ENCODE measurements at regions not wholly inside any gene's neighbourhood (a gene's known extent, or its start where the extent isn't known, plus 50 kb on each side); places are given as distances from the start of the nearest gene placed in this dataset.
"Not testable (repeated sequence)": the region's sequence is repeated elsewhere in the genome, so short reads cannot be mapped to it uniquely, and the experiment has no call there.

DNA sequence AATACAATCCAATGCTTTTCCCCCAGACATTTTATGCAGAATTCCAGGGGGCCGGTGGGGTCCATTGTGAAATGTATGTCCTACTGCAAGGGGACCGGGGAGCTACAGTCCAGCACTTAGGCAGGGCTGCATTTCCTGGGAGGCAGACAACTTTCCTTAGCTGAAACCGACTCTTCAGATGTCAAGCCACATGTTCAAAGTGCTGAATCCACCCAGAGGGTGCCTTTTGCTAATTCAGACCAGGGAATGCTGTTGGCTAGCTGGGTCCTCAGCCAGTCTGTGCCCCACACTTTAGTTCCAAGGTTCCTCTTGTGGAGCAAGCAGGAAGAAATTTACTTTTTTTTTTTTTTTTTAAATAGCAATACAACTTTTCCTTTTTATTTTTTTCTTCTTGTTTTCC, 219.5 kb upstream of the LRTM1 start:
- no peak for DNase-seq

DNA sequence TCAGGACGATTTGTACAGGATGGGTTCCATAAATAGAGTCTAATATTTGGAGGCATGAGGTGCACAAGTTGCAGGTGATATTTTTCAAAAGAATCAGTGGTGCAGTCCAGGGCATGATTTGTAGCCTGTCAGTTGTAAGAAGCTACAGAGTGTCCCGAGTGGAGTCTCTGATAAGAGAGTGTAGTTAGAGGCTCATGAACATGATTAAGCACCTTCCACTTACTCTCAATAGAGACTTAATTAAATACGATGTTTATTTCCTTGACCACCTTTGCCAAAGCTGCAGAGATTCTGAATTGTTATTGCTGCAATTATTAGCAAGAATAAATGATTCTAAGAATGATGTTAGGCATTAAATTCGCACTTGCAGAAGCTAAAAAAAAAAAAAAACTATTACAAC, 218.4 kb upstream of the LRTM1 start:
- DNase-seq = no peak

DNA sequence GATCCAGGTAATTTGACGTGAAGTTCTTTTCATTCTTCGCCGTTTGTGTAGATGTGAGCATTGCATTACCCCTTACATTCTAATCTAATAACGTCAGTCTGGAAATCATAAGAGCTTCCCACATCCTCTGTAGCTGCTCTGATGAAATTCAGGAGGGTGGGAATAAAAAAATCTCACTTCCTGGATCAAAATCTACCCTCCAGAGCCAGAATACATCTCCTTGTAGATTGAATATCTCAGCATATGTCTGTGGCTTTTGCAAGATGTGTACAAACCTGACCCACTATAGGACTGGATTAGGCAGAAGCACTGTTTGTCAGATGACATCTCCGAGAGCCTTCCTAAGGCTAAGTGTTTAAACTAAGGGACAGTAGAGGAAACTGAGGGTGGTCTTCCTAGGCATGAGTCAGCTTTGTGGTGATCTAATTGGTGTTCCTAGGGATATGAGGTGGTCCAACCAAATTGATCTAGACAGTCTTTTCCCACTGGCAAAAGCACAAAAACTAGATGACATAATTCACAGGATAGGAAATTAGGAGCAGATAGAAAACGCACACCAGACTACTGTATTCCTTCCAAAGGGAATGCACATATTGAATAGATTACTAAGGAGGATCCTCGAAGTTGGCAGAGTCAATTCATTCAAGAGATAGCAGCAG, 216.3 kb upstream of the LRTM1 start:
- DNase-seq = no peak

DNA sequence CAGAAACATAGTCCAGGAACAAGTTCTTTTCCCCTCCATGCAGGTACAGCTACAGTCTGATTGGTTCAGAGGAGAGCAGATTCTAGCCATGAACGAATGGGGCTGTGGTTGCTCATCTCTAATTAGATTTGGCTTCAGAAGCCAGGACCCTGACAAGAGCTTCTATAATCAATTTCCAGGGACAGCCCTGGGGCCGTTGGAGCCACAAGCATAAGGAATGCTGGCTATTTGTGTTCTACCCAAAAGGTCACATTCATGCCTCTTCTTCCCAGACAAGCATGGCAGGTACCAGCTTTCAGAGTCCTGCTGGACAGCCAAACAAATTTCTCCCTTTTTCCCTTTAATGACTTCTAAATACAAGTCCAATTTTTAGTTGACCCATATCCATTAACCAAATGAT, 215.5 kb upstream of the LRTM1 start:
- no peak for DNase-seq

DNA sequence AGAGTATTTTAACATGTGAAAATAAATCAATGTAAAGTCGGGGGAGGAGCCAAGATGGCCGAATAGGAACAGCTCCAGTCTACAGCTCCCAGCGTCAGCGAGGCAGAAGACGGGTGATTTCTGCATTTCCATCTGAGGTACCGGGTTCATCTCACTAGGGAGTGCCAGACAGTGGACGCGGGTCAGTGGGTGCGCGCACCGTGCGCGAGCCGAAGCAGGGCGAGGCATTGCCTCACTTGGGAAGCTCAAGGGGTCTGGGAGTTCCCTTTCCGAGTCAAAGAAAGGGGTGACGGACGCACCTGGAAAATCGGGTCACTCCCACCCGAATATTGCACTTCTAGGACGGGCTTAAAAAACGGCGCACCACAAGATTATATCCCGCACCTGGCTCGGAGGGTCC, 208.4 kb upstream of the LRTM1 start:
- not testable (repeated sequence) for DNase-seq

DNA sequence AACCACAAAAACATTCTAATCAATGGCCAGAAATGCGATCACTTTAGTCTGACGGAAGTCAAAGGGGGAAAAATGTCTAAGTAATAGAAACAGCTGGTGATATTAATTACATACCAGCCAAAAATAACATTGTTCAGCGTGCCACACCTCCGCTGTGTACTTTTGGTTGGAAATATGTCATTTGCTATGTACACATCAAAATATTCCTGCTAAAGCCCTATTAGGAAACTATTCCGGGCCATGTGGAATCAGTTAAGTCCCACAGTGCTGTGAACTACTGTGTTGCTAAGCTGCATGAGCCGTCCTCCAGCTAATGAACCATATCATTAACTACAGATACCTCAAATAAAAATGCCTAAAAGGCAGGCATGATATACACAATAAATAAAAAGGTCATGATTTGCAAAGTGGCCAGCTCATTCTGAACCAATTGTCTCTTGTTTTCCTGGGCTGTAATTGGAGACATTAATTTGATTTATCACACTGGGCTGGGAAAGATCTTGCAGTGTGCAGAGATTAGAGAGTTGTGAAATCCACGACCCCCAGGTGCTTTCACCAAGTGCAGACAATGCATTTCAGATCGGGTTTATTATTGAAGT, 200.5 kb upstream of the LRTM1 start:
- no peak for DNase-seq

DNA sequence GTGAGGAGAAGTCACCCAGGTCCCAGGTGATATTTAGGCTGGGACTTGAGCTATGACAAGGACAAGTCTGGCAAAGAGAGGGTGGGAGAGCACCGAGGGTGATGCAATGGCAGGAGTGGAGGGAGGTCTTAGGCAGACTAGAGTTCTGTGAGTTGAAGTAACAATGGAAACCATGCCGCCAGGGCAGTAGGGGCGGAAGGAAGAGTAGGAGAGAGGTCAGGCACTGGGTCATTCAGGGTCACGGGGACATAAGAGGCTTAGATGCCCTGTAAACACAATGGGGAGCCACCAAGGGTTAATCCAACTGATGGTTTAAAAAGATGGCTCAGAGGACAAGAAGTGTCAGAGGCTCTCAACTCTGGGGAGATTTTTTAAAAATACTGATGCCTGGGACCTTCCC, 199.7 kb upstream of the LRTM1 start:
- DNase-seq = no peak

DNA sequence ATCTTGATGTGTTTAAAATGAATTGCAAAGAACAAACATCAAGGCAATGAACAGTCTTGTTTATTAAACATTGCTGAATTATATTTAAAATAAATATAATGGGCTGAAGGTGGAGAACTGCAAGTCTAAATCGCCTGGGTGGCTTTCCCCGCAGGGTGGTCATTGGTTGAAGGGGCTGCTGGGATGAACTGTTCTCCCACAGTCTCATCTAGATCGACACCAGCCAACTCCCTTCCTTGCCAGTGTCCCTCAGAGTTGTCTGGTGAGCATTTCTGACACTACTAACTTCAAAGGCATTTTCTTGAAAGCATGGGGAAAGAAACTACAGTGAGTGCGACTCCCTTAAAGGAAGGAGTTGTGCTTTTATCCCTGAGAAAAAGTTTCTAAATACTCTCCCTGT, 196.5 kb upstream of the LRTM1 start:
- DNase-seq = no peak
